H9 (cell line): ENCODE measurements at regions not wholly inside any gene's neighbourhood (a gene's known extent, or its start where the extent isn't known, plus 50 kb on each side); places are given as distances from the start of the nearest gene placed in this dataset.
A peak's percentile ranks its signal among the peaks of the same experiment; 100 is the strongest.

Experiments
- DNase-seq: peaks from one replicate; pipeline ENCODE4 v3.0.0-alpha.2; 2017
- H2AFZ ChIP-seq: one replicate; pipeline ENCODE4 v1.6.1; 2013; ENCODE audit warnings: mild to moderate bottlenecking, low read length, control low read depth, moderate library complexity
- H2AK5ac ChIP-seq: 2 replicates; pipeline ENCODE4 v1.6.1; 2013; ENCODE audit warnings: low read length, control low read depth, mixed read lengths; ENCODE audit not compliant: insufficient read length
- H2BK120ac ChIP-seq: one replicate; pipeline ENCODE4 v1.6.1; 2013; ENCODE audit warnings: low read depth, mild to moderate bottlenecking, low read length, control low read depth, inconsistent platforms; ENCODE audit not compliant: poor library complexity, severe bottlenecking
- H2BK12ac ChIP-seq: 2 replicates; pipeline ENCODE4 v1.6.1; 2013; ENCODE audit warnings: low read length, control low read depth, mixed read lengths, low read depth; ENCODE audit not compliant: insufficient read length
- H2BK15ac ChIP-seq: 2 replicates; pipeline ENCODE4 v1.6.1; 2013; ENCODE audit warnings: low read depth, low read length, control low read depth
- H2BK20ac ChIP-seq: one replicate; pipeline ENCODE4 v1.6.1; 2013; ENCODE audit warnings: low read depth, mild to moderate bottlenecking, low read length, control low read depth, inconsistent platforms; ENCODE audit not compliant: poor library complexity, severe bottlenecking
- H2BK5ac ChIP-seq: 2 replicates; pipeline ENCODE4 v1.6.1; 2013; ENCODE audit warnings: low read length, control low read depth, mixed read lengths; ENCODE audit not compliant: insufficient read length
- H3K14ac ChIP-seq: 2 replicates; pipeline ENCODE4 v1.6.1; 2013; ENCODE audit warnings: low read length, control low read depth; ENCODE audit not compliant: insufficient read depth
- H3K18ac ChIP-seq: 2 replicates; pipeline ENCODE4 v1.6.1; 2013; ENCODE audit warnings: low read depth, mild to moderate bottlenecking, mixed read lengths, low read length, control low read depth; ENCODE audit not compliant: insufficient read length
- H3K23ac ChIP-seq: 2 replicates; pipeline ENCODE4 v1.6.1; 2013; ENCODE audit warnings: low read length, control low read depth, mixed read lengths, low read depth; ENCODE audit not compliant: insufficient read length
- H3K23me2 ChIP-seq: 2 replicates; pipeline ENCODE4 v1.6.1; 2013; ENCODE audit warnings: low read depth, mild to moderate bottlenecking, mixed read lengths, low read length, control low read depth; ENCODE audit not compliant: insufficient read length, poor library complexity, severe bottlenecking
- H3K27ac ChIP-seq: 2 replicates; pipeline ENCODE4 v1.5.1; 2013; ENCODE audit warnings: low read length, control low read depth, mixed read lengths, low read depth; ENCODE audit not compliant: insufficient read length
- H3K27me3 ChIP-seq: 2 replicates; pipeline ENCODE4 v1.6.1; 2013; ENCODE audit warnings: low read length, control low read depth, inconsistent platforms; ENCODE audit not compliant: insufficient read depth
- H3K4ac ChIP-seq: 2 replicates; pipeline ENCODE4 v1.6.1; 2013; ENCODE audit warnings: low read depth, mild to moderate bottlenecking, control low read depth, inconsistent platforms, low read length, moderate library complexity
- H3K4me1 ChIP-seq: 2 replicates; pipeline ENCODE4 v1.6.1; 2013; ENCODE audit warnings: low read length, control low read depth, inconsistent platforms; ENCODE audit not compliant: insufficient read depth
- H3K4me2 ChIP-seq: 2 replicates; pipeline ENCODE4 v1.6.1; 2013; ENCODE audit warnings: low read length, control low read depth, mixed read lengths; ENCODE audit not compliant: insufficient read length, insufficient read depth
- H3K56ac ChIP-seq: 2 replicates; pipeline ENCODE4 v1.6.1; 2013; ENCODE audit warnings: low read depth, mild to moderate bottlenecking, mixed read lengths, low read length, control low read depth; ENCODE audit not compliant: insufficient read length
- H3K79me1 ChIP-seq: 2 replicates; pipeline ENCODE4 v1.6.1; 2013; ENCODE audit warnings: low read depth, mild to moderate bottlenecking, moderate library complexity, low read length, control low read depth, inconsistent platforms; ENCODE audit not compliant: insufficient read depth, poor library complexity, severe bottlenecking
- H3K79me2 ChIP-seq: 2 replicates; pipeline ENCODE4 v1.6.1; 2013; ENCODE audit warnings: low read length, control low read depth, inconsistent platforms; ENCODE audit not compliant: insufficient read depth
- H3K9ac ChIP-seq: 2 replicates; pipeline ENCODE4 v1.6.1; 2013; ENCODE audit warnings: low read length, control low read depth, mixed read lengths; ENCODE audit not compliant: insufficient read length; ENCODE audit errors: extremely low read depth
- H3K9me3 ChIP-seq: one replicate; pipeline ENCODE4 v1.6.1; 2013; ENCODE audit warnings: low read depth, low read length, inconsistent platforms; ENCODE audit not compliant: control insufficient read depth
- H3T11ph ChIP-seq: one replicate; pipeline ENCODE4 v1.6.1; 2013; ENCODE audit warnings: mild to moderate bottlenecking, low read length, control low read depth, inconsistent platforms
- H4K20me1 ChIP-seq: one replicate; pipeline ENCODE4 v1.6.1; 2013; ENCODE audit not compliant: control insufficient read depth, insufficient read length, insufficient read depth
- H4K5ac ChIP-seq: 2 replicates; pipeline ENCODE4 v1.6.1; 2013; ENCODE audit warnings: low read depth, mild to moderate bottlenecking, mixed read lengths, low read length, control low read depth; ENCODE audit not compliant: insufficient read length
- H4K8ac ChIP-seq: replicated peaks from 2 replicates; pipeline ENCODE4 v1.6.1; 2013; ENCODE audit warnings: low read length, control low read depth, mixed read lengths, low read depth; ENCODE audit not compliant: insufficient read length
- H4K91ac ChIP-seq: 2 replicates; pipeline ENCODE4 v1.6.1; 2013; ENCODE audit warnings: low read depth, mild to moderate bottlenecking, moderate library complexity, mixed read lengths, low read length, control low read depth; ENCODE audit not compliant: insufficient read length
- H3K27ac Mint-ChIP-seq, 3 experiments: 2 replicates in 2 of 3; 3 replicates in 1 of 3; pipeline ENCODE4 v1.8.0; 2020 to 2021; ENCODE audit warnings: mixed read lengths in 3 of 3, mild to moderate bottlenecking in 1 of 3, moderate library complexity in 1 of 3
- H3K27me3 Mint-ChIP-seq: 2 replicates; pipeline ENCODE4 v1.8.0; 2021; ENCODE audit warnings: low read depth, mild to moderate bottlenecking, moderate library complexity, mixed read lengths
- H3K36me3 Mint-ChIP-seq, 3 experiments: 2 replicates in 2 of 3; 3 replicates in 1 of 3; pipeline ENCODE4 v1.8.0; 2020 to 2021; ENCODE audit warnings: low read depth in 3 of 3, mixed read lengths in 3 of 3; ENCODE audit not compliant: insufficient read depth in 1 of 3
- H3K4me1 Mint-ChIP-seq, 2 experiments: 2 replicates each; pipeline ENCODE4 v1.8.0; 2020; ENCODE audit warnings: mixed read lengths in 2 of 2
- H3K4me3 Mint-ChIP-seq, 2 experiments: 2 replicates in 1 of 2; 3 replicates in 1 of 2; pipeline ENCODE4 v1.8.0; 2020 to 2021; ENCODE audit warnings: mild to moderate bottlenecking in 2 of 2, mixed read lengths in 2 of 2, moderate library complexity in 1 of 2
- H3K9me3 Mint-ChIP-seq, 2 experiments: 2 replicates in 1 of 2; 3 replicates in 1 of 2; pipeline ENCODE4 v1.8.0; 2020; ENCODE audit warnings: mild to moderate bottlenecking in 2 of 2, mixed read lengths in 2 of 2, moderate library complexity in 1 of 2
- whole genome bisulfite sequencing: extraction: QIAGEN DNeasy Blood & Tissue Kit; methylation state at CpG from one replicate; pipeline ENCODE4 v1.1.7; 2013; ENCODE audit warnings: missing lambda C conversion rate, low lambda C conversion rate, mixed read lengths; ENCODE audit not compliant: insufficient read length; ENCODE audit errors: extremely low coverage; 5-methylcytosine and 5-hydroxymethylcytosine counted together
- TF ChIP-seq, protein P1 (sequence below): fragments of 200-600 bp; sonication (generic); conservative IDR thresholded peaks from 3 replicates; pipeline ENCODE4 v1.8.0; 2021; ENCODE audit warnings: antibody characterized with exemption, mild to moderate bottlenecking

GRCh38 chr16:17578981-17579874, 108.5 kb upstream of the XYLT1 start:
- TF ChIP-seq, protein P1, sequence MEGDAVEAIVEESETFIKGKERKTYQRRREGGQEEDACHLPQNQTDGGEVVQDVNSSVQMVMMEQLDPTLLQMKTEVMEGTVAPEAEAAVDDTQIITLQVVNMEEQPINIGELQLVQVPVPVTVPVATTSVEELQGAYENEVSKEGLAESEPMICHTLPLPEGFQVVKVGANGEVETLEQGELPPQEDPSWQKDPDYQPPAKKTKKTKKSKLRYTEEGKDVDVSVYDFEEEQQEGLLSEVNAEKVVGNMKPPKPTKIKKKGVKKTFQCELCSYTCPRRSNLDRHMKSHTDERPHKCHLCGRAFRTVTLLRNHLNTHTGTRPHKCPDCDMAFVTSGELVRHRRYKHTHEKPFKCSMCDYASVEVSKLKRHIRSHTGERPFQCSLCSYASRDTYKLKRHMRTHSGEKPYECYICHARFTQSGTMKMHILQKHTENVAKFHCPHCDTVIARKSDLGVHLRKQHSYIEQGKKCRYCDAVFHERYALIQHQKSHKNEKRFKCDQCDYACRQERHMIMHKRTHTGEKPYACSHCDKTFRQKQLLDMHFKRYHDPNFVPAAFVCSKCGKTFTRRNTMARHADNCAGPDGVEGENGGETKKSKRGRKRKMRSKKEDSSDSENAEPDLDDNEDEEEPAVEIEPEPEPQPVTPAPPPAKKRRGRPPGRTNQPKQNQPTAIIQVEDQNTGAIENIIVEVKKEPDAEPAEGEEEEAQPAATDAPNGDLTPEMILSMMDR, result peak; percentile 92
- peaks cover 2 to 13% (median 4%) of the 10 kb centered on the region in 3 experiments; a peak in 5 of 7 replicates for H3K36me3 Mint-ChIP-seq
- Histone ChIP-seq H3K9me3 (no peaks in the 10 kb centered on the region), H3K23me2 (no peaks in the 10 kb centered on the region), H4K5ac (no peak overlapping the region), H3K23ac (no peak overlapping the region), H2AK5ac (no peak overlapping the region), H2BK5ac (no peak overlapping the region), H3K18ac (no peak overlapping the region), H2BK20ac (no peak overlapping the region), H2BK120ac (no peak overlapping the region), H3K4me1 (no peaks in the 10 kb centered on the region), H3K14ac (no peak overlapping the region), H3K27me3 (no peaks in the 10 kb centered on the region), H2BK15ac (no peak overlapping the region), H4K20me1 (no peaks in the 10 kb centered on the region), H3T11ph (no peak overlapping the region), H2BK12ac (no peak overlapping the region), H2AFZ (no peak overlapping the region), H3K56ac (no peak overlapping the region), H3K4me2 (no peak overlapping the region), H4K91ac (no peak overlapping the region), H3K27ac (no peak overlapping the region), H3K79me2 (no peaks in the 10 kb centered on the region), H4K8ac (no peak overlapping the region), H3K79me1 (no peaks in the 10 kb centered on the region), H3K9ac (no peak overlapping the region), H3K4ac (no peak overlapping the region)
- peak; percentile 89 for DNase-seq
- peaks cover 10 to 11% of the 10 kb centered on the region in 2 experiments for H3K9me3 Mint-ChIP-seq
- no CpG with 5 or more reads among the region's 10 CpGs for WGBS
- peaks cover 8 to 10% of the 10 kb centered on the region in 2 experiments for H3K4me1 Mint-ChIP-seq
- H3K27ac Mint-ChIP-seq, result peak overlapping the region in 2 of 3 experiments; percentile 49 to 77; a peak in 3 of 7 replicates
- H3K27me3 Mint-ChIP-seq, result no peaks in the 10 kb centered on the region
- no peak overlapping the region for H3K4me3 Mint-ChIP-seq
